ENCODE measurements at regions not wholly inside any gene's neighbourhood (a gene's known extent, or its start where the extent isn't known, plus 50 kb on each side); places are given as distances from the start of the nearest gene placed in this dataset.

DNA sequence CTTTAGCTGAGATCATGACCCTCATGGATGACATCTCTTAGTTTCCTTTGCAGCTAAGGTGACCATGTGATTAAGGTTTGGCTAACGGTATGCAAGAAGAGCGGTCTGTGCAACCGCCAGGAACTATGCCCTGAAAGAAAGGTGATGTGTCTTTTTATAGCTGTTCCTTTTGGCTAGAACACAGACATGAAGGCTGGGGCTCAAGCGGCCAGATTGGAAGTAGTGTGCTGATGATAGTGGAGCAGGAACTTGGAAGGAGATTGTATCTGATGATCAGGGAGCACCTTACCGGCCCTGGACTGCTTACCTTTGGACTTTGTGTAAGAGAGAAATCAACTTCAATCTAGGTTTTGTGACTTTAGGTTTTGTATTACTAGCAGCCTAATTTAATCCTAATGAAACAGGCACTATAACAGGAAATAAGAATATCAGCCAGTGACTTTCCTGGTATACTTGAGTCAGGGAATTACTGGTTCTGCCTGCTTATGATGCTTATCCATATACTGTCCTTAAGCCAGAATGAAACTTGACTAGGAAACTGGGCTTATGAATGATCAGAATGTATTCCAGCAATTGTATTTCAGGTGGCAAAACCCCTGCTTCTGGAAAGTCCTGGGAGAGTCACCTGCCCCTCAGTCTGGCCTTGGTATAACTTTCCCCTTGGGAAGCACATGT, 164.3 kb upstream of the LRIG1 start:
- TF ChIP-seq, protein P1, sequence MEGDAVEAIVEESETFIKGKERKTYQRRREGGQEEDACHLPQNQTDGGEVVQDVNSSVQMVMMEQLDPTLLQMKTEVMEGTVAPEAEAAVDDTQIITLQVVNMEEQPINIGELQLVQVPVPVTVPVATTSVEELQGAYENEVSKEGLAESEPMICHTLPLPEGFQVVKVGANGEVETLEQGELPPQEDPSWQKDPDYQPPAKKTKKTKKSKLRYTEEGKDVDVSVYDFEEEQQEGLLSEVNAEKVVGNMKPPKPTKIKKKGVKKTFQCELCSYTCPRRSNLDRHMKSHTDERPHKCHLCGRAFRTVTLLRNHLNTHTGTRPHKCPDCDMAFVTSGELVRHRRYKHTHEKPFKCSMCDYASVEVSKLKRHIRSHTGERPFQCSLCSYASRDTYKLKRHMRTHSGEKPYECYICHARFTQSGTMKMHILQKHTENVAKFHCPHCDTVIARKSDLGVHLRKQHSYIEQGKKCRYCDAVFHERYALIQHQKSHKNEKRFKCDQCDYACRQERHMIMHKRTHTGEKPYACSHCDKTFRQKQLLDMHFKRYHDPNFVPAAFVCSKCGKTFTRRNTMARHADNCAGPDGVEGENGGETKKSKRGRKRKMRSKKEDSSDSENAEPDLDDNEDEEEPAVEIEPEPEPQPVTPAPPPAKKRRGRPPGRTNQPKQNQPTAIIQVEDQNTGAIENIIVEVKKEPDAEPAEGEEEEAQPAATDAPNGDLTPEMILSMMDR (IDR thresholded peaks at IDR 0.05): no peak
- no peak for TF ChIP-seq POLR2A (IDR thresholded peaks at IDR 0.05)
- TF ChIP-seq EP300 (IDR thresholded peaks at IDR 0.05): no peak

Data from ovary (tissue), 3 donors.